HG03378 (cell line): ENCODE measurements at regions not wholly inside any gene's neighbourhood (a gene's known extent, or its start where the extent isn't known, plus 50 kb on each side); places are given as distances from the start of the nearest gene placed in this dataset.
A peak's percentile ranks its signal among the peaks of the same experiment; 100 is the strongest.
"Not testable (repeated sequence)": the region's sequence is repeated elsewhere in the genome, so short reads cannot be mapped to it uniquely, and the experiment has no call there.

Source experiments
- ATAC-seq: cut with Tn5 transposase; IDR thresholded peaks from one replicate; pipeline ENCODE4 v1.9.1; 2021; ENCODE audit warnings: mild to moderate bottlenecking, moderate library complexity; ENCODE audit not compliant: unreplicated experiment

DNA sequence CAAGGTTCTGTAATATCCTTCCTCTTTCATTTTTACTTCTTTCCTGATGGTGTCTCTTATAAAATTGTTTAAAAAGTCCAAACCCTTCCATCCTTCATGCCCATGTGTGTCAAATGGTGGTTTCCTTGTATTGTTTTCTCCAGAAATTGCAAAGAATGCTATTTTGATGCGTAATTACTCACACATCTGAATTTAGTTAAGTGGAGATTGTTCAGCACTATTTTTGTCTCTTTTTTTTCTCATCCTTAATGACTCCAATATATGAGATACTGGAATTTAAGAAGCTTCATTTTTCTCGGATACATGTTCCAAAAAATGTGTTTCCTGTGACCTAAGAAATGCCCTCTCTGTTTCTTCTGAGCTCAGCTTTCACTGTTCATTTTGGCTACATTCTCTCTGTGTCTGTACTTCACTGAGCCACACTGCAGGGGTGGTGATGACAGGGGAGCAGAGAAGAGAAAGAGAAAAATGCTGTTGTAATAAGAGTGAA lies 799.8 kb downstream of the DIPK2A start:
- no peak for ATAC-seq

DNA sequence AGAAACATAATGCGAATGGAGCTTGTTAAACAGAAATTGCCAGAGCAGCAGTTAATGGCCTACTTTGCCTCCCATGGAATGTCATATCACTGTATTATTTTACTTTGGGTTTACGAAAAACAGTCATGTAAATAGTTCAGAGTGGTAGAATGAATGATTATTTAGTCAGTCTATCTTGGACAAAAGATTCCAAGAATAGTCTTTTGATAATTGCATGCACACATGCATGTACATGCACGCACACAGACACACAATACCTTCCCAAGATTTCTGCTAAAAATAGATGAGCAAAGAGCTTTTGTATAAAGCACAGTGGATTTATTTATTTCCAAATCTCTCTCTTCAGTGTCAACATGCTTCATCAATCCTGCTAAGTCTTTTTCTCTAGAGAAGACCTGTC lies 800.7 kb downstream of the DIPK2A start:
- no peak for ATAC-seq

GRCh38 chr3:144773350-144773749 lies 801.7 kb downstream of the DIPK2A start:
- ATAC-seq: no peak

DNA sequence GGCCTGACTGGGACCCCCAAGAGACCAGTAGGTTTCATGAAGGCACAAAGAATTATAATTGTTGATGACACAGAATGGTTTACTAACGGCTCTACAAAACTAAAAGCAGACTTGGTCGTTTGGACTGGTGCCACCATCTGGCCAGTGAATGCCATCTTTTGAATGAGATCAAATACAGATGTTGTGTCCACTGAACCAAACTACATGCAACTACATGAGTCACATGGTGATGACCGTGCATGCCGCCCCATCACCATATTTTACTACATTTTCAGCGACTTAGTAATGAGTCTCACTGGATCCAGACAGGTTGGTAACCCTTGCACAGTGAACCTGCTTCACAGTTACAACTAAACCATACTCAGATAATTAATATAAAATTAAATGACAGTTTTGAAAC lies 803.3 kb downstream of the DIPK2A start:
- no peak for ATAC-seq

- ATAC-seq: no peak
These were observed 803.9 kb downstream of the DIPK2A start for GRCh38 chr3:144775551-144775950.

DNA sequence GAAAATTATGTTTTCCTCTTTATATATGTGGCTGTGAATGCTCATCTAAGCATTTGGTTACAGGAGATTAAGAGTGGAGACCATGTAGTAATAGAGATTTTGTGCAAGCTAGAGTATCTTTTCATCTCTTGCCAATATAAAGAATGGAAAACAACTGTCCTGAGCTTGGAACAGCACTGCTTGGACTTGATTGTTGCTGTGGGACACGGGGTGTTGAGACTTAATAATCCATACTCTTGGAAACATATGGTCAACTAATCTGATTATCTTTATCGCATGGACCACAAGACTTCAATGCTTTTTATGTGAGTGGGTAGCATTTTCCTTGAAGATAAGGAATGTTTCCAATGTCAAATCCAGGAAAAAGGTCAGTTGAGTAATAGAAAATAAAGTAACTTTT lies 806.3 kb downstream of the DIPK2A start:
- ATAC-seq: no peak

DNA sequence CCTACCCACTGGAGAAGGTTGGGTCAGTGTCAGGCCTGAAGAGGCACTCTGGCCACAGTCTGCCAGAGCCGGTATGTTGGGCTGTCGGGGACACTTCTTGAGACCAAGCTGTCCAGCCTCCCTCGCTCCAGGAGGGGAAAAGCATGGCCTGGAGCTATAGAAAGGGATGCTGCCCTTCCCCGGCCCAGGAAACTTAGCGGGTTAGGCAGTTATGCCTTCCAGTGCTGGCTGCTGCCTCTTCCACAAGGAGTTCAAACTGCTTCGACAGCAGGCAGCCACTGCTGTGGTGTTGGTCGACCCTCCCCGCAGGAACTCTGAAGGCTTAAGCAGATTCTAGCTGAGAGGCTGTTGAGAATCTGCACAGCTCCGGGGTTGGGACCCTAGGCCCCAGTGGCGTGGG lies 819.4 kb downstream of the DIPK2A start:
- no peak for ATAC-seq

DNA sequence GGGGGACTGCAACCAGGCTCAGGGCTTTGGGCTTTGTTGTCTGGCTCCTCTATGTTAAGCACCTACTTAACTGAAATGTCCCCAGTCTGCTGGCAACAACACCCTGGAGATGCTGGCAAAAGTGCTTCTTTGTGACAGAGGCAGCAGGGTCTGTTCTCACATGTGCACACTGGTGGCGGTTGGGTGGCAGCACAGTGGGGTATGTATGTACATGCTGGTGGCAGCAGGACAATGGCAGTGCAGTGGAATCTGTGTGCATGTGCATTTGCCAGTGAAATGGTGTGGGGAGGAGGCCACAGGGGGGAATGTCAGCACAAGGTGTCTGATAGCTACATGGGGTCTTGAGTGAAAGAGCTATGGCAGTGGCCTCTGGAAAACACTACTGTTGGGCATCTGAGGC lies 830.3 kb downstream of the DIPK2A start:
- ATAC-seq: no peak

DNA sequence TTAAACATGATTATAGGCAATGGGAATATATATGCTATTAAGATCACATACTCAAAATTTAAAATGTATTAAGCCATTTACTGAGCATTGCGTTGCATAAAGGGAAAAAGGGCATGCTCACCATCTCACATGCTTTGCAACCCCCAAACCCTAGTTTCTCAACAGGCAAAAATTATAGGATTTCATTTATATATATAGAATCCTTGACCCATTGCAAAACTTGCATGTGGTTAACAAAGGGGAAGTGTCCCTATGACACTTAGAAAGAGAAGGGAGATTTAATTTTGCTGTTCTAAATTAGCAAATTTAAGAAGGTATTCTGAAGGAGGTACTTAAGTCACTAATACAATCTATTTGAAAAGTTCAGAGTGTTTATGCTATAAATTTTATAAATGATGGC lies 837.8 kb downstream of the DIPK2A start:
- ATAC-seq: no peak

DNA sequence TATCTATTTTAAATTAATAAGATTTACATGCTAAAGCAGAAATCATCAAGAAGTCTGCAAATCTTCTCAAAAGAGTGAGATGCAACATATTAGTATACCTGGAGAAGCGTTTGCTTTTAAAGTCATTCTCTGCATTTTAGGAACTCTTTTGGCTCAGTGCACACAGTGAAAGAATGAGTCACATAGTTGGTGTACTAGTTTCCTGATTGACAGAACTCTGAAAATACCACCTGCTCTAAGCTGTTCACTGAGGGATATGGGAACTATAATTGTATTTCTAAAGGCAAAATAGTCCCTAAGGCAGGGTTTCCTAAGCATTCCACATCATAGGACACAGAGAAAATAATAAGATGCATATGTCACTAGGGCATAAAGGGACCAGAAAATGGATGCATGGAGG lies 838.5 kb downstream of the DIPK2A start:
- ATAC-seq: peak; percentile 82

- no peak for ATAC-seq
These were observed 844.0 kb downstream of the DIPK2A start for GRCh38 chr3:144815655-144816054.

- ATAC-seq: no peak
These were observed 844.7 kb downstream of the DIPK2A start for GRCh38 chr3:144816323-144816722.

DNA sequence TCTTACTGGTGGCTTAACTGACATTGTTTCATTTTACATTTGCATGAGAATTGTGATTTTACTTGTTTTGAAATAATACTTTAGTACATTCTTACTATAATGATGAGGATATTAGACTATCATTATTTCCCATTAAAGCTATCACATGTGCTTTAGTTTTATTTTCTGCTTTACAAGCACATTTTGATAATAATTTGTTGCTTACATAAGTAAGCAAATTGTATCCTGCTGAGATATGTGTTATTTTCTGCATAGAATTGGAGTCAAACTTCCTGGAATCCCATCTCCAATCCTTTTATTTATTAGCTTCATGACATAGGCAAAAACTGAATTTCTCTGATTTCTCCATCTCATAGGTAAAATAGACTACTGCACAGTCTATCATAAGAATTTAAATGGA lies 847.4 kb downstream of the DIPK2A start:
- ATAC-seq: no peak

GRCh38 chr3:144820232-144820631 lies 848.6 kb downstream of the DIPK2A start:
- not testable (repeated sequence) for ATAC-seq

DNA sequence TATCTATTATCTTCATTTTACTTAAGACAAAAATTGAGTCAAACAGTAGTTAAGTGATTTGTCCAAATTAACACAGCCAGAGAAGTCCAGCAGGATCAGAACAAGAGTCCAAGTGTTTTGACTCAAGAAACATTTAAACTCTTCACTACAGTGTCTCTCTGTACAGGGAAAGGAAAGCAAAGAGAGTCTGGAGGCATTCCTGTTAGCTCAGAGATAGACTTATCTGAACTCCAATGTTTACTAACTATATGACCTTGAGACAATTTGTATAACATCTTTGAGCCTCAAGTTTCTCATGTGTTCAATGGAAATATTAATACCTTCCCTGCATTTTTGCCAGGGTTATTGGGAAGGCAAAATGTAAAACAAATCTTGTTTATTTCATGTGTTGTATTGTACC lies 849.1 kb downstream of the DIPK2A start:
- no peak for ATAC-seq

DNA sequence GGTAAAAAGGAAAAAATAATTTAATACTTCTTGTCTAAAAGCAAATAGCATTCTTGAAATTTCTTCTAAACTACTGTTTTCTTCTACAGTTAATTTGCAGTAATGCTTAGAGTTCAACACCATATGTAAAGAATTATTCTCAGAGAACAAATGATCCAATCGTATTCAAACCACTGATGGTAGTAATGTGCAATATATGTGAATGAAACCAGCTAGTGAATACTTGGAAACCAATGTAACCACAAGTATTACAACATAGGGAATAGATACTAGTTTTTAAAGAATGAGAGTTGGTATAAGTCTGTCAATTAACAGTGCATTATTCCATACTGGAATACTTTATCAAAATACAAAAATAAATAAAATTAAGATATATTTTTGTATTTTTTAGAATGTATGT lies 850.0 kb downstream of the DIPK2A start:
- no peak for ATAC-seq

- no peak for ATAC-seq
These were observed 851.0 kb downstream of the DIPK2A start for GRCh38 chr3:144822671-144823070.

GRCh38 chr3:144831955-144832716 lies 860.5 kb downstream of the DIPK2A start:
- no peak for ATAC-seq

DNA sequence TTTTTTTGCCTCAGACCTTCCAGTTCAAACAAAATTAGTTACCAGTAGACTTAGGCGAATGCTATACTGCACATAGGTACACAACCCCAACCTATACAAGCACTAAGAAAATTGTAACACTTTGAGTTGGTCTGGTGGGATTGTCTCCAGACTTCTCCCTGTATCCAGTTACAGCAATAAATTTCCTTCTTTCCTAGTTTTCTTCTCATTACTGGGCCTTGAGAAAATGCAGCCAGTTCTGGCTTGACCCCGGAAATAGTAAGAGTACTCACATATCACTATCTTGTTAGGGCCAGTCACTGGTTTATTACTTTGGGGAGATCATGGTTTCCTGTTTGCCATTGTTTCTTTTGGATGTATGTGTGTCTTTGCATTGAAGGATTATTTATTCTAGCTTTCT lies 868.4 kb downstream of the DIPK2A start:
- no peak for ATAC-seq

DNA sequence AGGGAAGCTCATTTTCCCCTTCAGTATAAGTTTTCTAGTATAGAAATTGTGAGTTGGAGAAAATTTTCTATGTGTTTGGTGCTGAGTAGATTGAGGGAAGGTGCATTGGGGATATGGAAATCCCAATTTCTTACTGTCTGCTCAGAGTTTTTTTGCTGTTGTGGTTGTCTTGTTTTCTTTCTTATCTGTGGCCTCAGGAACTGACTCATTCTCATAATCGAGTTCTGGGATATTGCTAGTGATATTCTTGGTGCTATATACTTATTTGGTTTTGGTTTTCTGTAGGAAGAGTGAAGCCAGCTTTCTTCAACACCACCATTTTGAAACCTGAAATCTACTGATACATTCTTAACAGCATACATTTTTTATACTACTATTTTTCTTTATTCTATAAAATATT lies 869.2 kb downstream of the DIPK2A start:
- no peak for ATAC-seq

GRCh38 chr3:144843099-144843498 lies 871.5 kb downstream of the DIPK2A start:
- no peak for ATAC-seq

- no peak for ATAC-seq
These were observed 881.4 kb downstream of the DIPK2A start for GRCh38 chr3:144852999-144853398.

DNA sequence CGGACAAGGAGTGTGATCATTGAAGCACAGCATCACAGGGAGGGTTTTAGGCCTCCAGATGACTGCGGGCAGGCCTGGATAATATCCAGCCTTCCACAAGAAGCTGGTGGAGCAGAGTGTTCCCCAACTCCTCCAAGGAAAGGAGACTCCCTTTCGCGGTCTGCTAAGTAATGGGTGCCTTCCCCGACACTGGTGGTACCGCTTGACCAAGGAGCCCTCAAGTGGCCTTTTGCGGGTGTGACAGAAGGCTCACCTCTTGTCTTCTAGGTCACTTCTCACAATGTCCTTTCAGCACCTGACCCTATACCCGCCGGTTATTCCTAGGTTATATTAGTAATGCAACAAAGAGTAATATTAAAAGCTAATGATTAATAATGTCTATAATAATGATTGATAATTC lies 882.4 kb downstream of the DIPK2A start:
- ATAC-seq: not testable (repeated sequence)
